ENCODE measurements at regions not wholly inside any gene's neighbourhood (a gene's known extent, or its start where the extent isn't known, plus 50 kb on each side); places are given as distances from the start of the nearest gene placed in this dataset.

DNA sequence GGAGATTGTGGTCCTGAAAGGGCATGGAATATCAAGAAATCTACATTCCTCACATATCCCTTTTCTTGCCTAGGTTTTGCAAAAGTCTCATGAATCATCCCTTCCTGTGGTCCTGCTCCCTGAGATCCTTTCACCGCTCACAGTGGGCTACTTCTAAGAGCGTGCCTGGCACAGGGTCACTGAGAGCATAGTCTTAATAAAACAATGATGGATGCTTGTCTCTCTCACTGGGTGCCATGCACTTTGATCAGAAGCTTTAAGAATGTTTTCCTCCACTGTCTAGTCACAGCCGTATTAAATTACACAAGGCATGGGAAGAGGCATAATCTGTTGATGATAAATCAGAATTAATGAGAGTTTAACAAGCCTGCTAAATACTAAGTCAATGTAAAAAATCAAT is 269.7 kb upstream of the ATP10A start:
- Histone ChIP-seq H3K4me2 (no peak overlapping the region), H3K4me3 (no peak overlapping the region)
- WGBS (ENCODE audit: low lambda C conversion rate, missing lambda C conversion rate), result 53% methylated on average over 3 of the region's 3 CpGs

GRCh38 chr15:26129852-26130251 is 266.7 kb upstream of the ATP10A start:
- WGBS (ENCODE audit: low lambda C conversion rate, missing lambda C conversion rate), result 41% methylated on average over 5 of the region's 5 CpGs
- no peak overlapping the region for H2AFZ ChIP-seq
- H3K27me3 ChIP-seq, result no peaks in the 10 kb centered on the region
- H3K9me2 ChIP-seq (replicated peaks; ENCODE audit: insufficient read depth), result no peaks in the 10 kb centered on the region
- H3K4me3 ChIP-seq, result no peak overlapping the region
- no peaks in the 10 kb centered on the region for H4K20me1 ChIP-seq (ENCODE audit: insufficient read depth, poor library complexity, severe bottlenecking)
- no peak overlapping the region for H3K27ac ChIP-seq
- TF ChIP-seq EZH2phosphoT487 (IDR thresholded peaks at IDR 0.05; ENCODE audit: low read depth, severe bottlenecking, unreplicated experiment) (no peak), EZH2 (IDR thresholded peaks at IDR 0.05; ENCODE audit: borderline replicate concordance) (no peak), CTCF (IDR thresholded peaks at IDR 0.05; ENCODE audit: poor library complexity) (no peak)
- H3K36me3 ChIP-seq (replicated peaks; ENCODE audit: insufficient read depth, low read depth), result no peaks in the 10 kb centered on the region
- no peak overlapping the region for H3K4me2 ChIP-seq
- no peaks in the 10 kb centered on the region for H3K9me3 ChIP-seq (ENCODE audit: low read depth)
- H3K79me2 ChIP-seq, result no peaks in the 10 kb centered on the region
- no peak for DNase-seq (ENCODE audit: low spot score)
- no peaks in the 10 kb centered on the region for H3K4me1 ChIP-seq (ENCODE audit: insufficient read depth)

More for the DNA sequence above, 269.7 kb upstream of the ATP10A start:
- Histone ChIP-seq H2AFZ (no peak overlapping the region), H3K9me2 (replicated peaks; ENCODE audit: insufficient read depth) (no peaks in the 10 kb centered on the region), H3K36me3 (replicated peaks; ENCODE audit: insufficient read depth, low read depth) (no peaks in the 10 kb centered on the region), H3K9me3 (ENCODE audit: low read depth) (no peaks in the 10 kb centered on the region), H3K27me3 (no peaks in the 10 kb centered on the region), H3K4me1 (ENCODE audit: insufficient read depth) (no peaks in the 10 kb centered on the region), H3K79me2 (no peaks in the 10 kb centered on the region), H3K27ac (no peak overlapping the region), H4K20me1 (ENCODE audit: insufficient read depth, poor library complexity, severe bottlenecking) (no peaks in the 10 kb centered on the region)
- no peak for DNase-seq (ENCODE audit: low spot score)
- TF ChIP-seq EZH2 (IDR thresholded peaks at IDR 0.05; ENCODE audit: borderline replicate concordance), result no peak
- TF ChIP-seq EZH2phosphoT487 (IDR thresholded peaks at IDR 0.05; ENCODE audit: low read depth, severe bottlenecking, unreplicated experiment), result no peak
- no peak for TF ChIP-seq CTCF (IDR thresholded peaks at IDR 0.05; ENCODE audit: poor library complexity)

DNA sequence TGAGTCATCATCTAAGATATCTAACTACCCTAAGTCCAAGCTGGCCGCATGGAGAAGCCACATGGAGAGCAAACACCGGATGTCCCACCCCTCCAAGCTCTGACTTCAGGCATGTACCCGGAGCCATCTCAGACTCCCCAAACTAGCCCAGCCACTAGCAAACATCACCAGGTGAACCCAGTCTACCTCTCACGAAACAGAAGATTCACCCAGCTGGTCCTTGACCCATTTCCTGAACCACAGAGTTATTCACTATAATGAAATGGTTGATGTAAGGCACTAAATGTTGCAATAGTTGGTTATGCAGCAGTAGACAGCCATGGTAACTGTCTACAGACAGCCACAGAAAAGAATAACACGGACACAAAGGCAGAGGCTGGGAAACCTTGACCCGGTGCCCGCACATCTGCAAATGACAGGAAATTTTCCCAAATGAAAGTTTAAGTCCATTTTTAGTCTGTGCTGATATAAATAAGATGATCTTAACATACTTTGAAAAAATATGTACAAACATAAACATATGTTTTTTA is 265.5 kb upstream of the ATP10A start:
- H4K20me1 ChIP-seq (ENCODE audit: insufficient read depth, poor library complexity, severe bottlenecking), result no peaks in the 10 kb centered on the region
- no peaks in the 10 kb centered on the region for H3K79me2 ChIP-seq
- 93% methylated on average over 7 of the region's 7 CpGs for WGBS (ENCODE audit: low lambda C conversion rate, missing lambda C conversion rate)
- no peaks in the 10 kb centered on the region for H3K27me3 ChIP-seq
- no peaks in the 10 kb centered on the region for H3K9me3 ChIP-seq (ENCODE audit: low read depth)
- no peaks in the 10 kb centered on the region for H3K36me3 ChIP-seq (replicated peaks; ENCODE audit: insufficient read depth, low read depth)
- H2AFZ ChIP-seq, result no peak overlapping the region
- no peak overlapping the region for H3K4me2 ChIP-seq
- H3K27ac ChIP-seq, result no peak overlapping the region
- no peak for DNase-seq (ENCODE audit: low spot score)
- H3K9me2 ChIP-seq (replicated peaks; ENCODE audit: insufficient read depth), result no peaks in the 10 kb centered on the region
- no peaks in the 10 kb centered on the region for H3K4me1 ChIP-seq (ENCODE audit: insufficient read depth)
- H3K4me3 ChIP-seq, result no peak overlapping the region
- no peak for TF ChIP-seq EZH2phosphoT487 (IDR thresholded peaks at IDR 0.05; ENCODE audit: low read depth, severe bottlenecking, unreplicated experiment)
- no peak for TF ChIP-seq CTCF (IDR thresholded peaks at IDR 0.05; ENCODE audit: poor library complexity)
- TF ChIP-seq EZH2 (IDR thresholded peaks at IDR 0.05; ENCODE audit: borderline replicate concordance), result no peak

Measured in hepatocyte (in vitro differentiated cells).